ENCODE measurements at regions not wholly inside any gene's neighbourhood (a gene's known extent, or its start where the extent isn't known, plus 50 kb on each side); places are given as distances from the start of the nearest gene placed in this dataset.
"Not testable (repeated sequence)": the region's sequence is repeated elsewhere in the genome, so short reads cannot be mapped to it uniquely, and the experiment has no call there.

- DNase-seq, result no peak
Observed at GRCh38 chr4:28482580-28483270, 1622.1 kb downstream of the STIM2 start.

GRCh38 chr4:28488021-28488420 lies 1627.4 kb downstream of the STIM2 start:
- DNase-seq, result no peak

GRCh38 chr4:28490669-28491068 lies 1630.0 kb downstream of the STIM2 start:
- no peak for DNase-seq

GRCh38 chr4:28505064-28505463 lies 1644.4 kb downstream of the STIM2 start:
- no peak for DNase-seq

- DNase-seq, result no peak
Observed at GRCh38 chr4:28508636-28509035, 1648.0 kb downstream of the STIM2 start.

GRCh38 chr4:28514766-28515165 lies 1654.1 kb downstream of the STIM2 start:
- DNase-seq, result not testable (repeated sequence)

GRCh38 chr4:28518561-28519165 lies 1658.0 kb downstream of the STIM2 start:
- DNase-seq, result no peak

- no peak for DNase-seq
Observed at GRCh38 chr4:28523681-28524190, 1663.1 kb downstream of the STIM2 start.

- no peak for DNase-seq
Observed at GRCh38 chr4:28536124-28536523, 1675.5 kb downstream of the STIM2 start.

- DNase-seq, result no peak
Observed at GRCh38 chr4:28545986-28546385, 1685.3 kb downstream of the STIM2 start.

- DNase-seq, result no peak
Observed at GRCh38 chr4:28548136-28548535, 1687.5 kb downstream of the STIM2 start.

GRCh38 chr4:28548594-28548993 lies 1688.0 kb downstream of the STIM2 start:
- no peak for DNase-seq

GRCh38 chr4:28555866-28556265 lies 1695.2 kb downstream of the STIM2 start:
- no peak for DNase-seq

GRCh38 chr4:28557755-28558154 lies 1697.1 kb downstream of the STIM2 start:
- no peak for DNase-seq

- no peak for DNase-seq
Observed at GRCh38 chr4:28558895-28559294, 1698.3 kb downstream of the STIM2 start.

- DNase-seq, result no peak
Observed at GRCh38 chr4:28562913-28563312, 1702.3 kb downstream of the STIM2 start.

GRCh38 chr4:28565396-28565795 lies 1704.8 kb downstream of the STIM2 start:
- DNase-seq, result no peak

- no peak for DNase-seq
Observed at GRCh38 chr4:28600958-28601357, 1740.3 kb downstream of the STIM2 start.

- DNase-seq, result no peak
Observed at GRCh38 chr4:28621591-28621990, 1761.0 kb downstream of the STIM2 start.

GRCh38 chr4:28636971-28637370 lies 1776.3 kb downstream of the STIM2 start:
- DNase-seq, result no peak

- DNase-seq, result no peak
Observed at GRCh38 chr4:28639747-28640146, 1779.1 kb downstream of the STIM2 start.

GRCh38 chr4:28654618-28655017 lies 1794.0 kb downstream of the STIM2 start:
- DNase-seq, result no peak

GRCh38 chr4:28665306-28665705 lies 1804.7 kb downstream of the STIM2 start:
- no peak for DNase-seq

GRCh38 chr4:28675582-28675981 lies 1814.9 kb downstream of the STIM2 start:
- no peak for DNase-seq

All from left kidney (tissue), 1 donor.